Activated CD4-positive, alpha-beta T cell treated with anti-CD3 and anti-CD28 coated beads, Interleukin-2, amount 50 U/mL, for 48 hours (primary cell): ENCODE measurements at regions not wholly inside any gene's neighbourhood (a gene's known extent, or its start where the extent isn't known, plus 50 kb on each side); places are given as distances from the start of the nearest gene placed in this dataset.
A peak's percentile ranks its signal among the peaks of the same experiment; 100 is the strongest.
"Not testable (repeated sequence)": the region's sequence is repeated elsewhere in the genome, so short reads cannot be mapped to it uniquely, and the experiment has no call there.

Experiments used
- DNase-seq, 2 experiments: peaks; one replicate each; pipeline ENCODE4 v3.0.0-alpha.2; 2020

GRCh38 chr7:142698429-142698828 is 50.8 kb upstream of the PRSS1 start:
- no peak for DNase-seq

GRCh38 chr7:142697270-142697669 is 52.0 kb upstream of the PRSS1 start:
- DNase-seq, result no peak

DNA sequence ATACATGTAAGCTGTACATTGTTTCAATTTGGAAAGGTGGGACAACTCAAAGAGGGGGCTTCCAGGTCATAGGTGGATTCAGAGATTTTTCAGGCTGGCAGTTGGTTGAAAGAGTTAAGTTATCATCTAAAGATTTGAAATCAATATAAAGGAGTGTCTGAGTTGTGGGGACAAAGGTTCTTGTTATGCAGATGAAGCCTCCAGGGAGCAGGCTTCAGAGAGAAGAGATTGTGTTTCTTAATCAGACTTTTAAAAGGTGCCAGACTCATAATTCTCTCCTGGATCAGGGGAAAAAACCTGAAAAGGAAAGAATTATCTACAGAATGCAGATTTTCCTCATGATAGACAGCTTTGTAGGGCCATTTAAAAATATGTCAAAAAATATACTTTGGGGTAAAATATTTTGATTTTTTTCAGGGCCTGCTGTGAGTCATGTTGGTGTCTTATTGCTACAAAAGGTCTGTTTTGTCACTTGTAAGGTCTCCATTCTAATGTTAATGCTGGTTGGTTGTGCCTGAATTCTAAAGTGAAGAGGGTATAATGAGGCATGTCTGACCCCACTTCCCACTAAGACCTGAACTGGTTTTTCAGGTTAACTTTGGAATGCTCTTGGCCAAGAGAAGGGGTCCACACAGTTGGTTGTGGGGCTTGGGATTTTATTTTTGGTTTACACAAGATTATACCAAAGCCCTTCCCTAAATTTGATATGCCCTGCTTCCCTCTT is 52.7 kb upstream of the PRSS1 start:
- DNase-seq, result no peak

DNA sequence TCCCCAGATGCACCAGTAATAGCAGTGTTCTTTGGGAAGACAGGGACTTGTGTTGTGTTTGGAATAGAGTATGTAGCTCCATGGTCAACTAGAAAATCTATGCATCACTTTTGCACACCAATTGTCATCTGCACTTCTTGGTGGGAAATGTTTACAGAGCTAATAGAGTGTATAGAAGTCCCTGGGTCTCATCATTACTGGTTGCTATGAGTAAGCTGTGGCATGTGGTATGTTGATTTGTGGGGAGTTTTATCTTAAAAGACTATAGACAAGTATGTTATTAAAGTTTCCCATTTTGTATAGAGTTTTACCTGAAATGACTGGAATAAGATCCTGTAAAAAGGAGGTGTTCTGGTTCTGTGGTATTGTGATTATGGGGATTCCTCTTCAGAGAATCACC is 55.4 kb upstream of the PRSS1 start:
- DNase-seq, result no peak

DNA sequence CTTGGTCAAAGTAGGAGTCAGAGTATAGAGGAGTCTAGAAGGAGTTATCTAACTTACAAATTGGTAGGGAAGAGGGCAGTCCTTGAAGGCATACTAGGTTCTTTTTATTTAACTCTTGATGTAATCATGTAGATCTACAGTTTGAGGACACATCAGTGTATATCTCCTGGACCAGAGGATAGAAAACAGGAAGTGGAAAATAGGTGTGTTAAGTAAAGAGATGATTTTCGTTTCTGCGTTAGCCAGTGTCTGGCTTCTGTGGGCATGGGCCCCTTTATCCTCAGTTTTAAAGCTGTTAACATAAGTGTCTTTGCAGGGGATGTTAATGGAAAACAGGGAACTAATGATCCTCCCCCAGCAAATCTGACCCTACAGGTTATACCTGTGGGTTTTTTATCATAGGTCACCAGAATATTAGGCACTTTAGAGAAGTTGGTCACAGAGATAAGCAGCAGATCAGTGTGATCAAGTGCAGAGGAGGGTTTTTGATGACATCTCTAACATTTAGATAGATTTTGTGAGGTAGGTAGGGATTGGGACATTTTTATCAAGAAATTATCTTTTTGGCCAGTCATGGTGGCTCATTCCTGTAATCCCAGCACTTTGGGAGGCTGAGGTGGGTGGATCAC is 58.6 kb upstream of the PRSS1 start:
- no peak for DNase-seq

- no peak for DNase-seq
These were observed 59.7 kb upstream of the PRSS1 start for GRCh38 chr7:142689439-142690120.

- DNase-seq, result no peak
These were observed 63.3 kb upstream of the PRSS1 start for GRCh38 chr7:142685877-142686508.

- DNase-seq, result no peak
These were observed 67.8 kb upstream of the PRSS1 start for GRCh38 chr7:142681314-142682092.

DNA sequence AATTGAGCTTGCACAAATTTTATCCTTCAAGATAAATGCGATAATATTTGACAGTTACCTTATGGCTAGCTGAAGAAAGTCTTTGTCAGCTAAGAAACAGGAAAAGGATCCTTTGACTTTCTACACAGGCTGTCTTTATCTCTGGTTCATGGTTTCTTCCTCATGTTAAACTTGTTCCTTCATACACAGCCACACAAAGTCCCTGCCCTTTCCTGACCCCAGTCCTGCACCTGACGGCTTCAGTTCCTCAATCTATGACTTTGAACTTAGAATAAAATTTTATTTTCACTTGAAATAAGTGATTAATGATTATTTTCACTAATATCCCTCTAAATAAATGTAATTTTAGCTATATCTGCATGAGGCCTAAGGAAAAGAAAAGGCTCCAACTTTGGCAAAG is 77.8 kb upstream of the PRSS1 start:
- no peak for DNase-seq

- DNase-seq, result no peak
These were observed 78.8 kb upstream of the PRSS1 start for GRCh38 chr7:142670511-142670910.

- no peak for DNase-seq
These were observed 80.1 kb upstream of the PRSS1 start for GRCh38 chr7:142669074-142669654.

DNA sequence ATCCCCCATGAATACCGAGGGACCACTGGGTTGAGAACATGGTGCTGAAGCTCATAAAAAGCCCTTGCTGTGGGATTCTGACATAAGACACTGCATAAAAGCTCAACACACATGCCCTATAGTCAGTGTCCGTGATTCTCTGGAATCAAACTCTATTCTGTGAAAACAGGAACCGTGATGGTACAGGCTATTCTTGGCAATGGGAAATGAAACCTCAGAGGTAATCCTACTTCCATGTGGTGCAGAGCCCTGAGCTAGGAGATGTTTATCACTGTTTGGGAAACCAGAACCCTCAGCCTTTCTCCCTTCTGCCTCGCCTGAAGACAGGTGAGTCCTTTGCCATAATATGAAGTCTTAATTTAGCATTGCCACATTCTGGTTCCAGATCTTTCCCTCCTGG is 80.8 kb upstream of the PRSS1 start:
- no peak for DNase-seq

DNA sequence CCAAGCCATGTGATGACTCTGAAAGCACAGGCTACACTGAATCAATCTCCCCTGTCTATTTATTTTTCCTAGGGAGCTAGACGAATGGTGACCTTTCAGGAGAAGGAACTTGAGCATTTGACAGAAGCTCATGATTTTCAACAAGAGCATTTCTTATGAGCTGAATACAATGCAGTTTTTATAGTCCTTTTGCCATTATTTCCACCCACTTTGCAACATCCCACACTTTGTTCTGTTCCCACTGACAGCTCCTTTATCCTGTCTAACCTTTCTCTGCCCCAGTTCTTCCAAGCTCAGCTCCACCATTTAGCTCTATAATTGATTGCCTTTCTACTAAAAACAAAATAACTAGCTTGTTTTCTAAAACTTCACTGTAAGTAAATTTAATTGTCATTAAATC is 91.9 kb upstream of the PRSS1 start:
- no peak for DNase-seq

DNA sequence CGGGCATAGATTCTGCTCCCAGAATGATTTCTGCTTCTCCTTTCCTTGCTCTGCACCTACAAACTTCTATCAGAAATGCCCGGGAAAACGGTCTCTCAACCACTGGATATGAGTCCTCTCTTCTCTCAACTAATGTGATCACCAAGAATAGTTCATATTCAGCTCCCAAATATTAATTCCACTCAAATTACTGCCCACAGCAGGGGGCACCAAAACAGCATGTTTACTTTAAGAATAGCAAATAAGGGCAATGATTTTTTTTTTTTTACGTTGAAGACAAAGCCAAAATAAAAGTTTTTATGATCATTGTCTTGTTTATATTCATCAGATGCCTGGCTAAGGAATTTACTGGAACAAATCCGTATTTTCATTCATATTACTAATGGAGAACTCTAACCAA is 94.9 kb upstream of the PRSS1 start:
- DNase-seq, result no peak

- no peak for DNase-seq
These were observed 101.5 kb upstream of the PRSS1 start for GRCh38 chr7:142647749-142648148.

- DNase-seq, result no peak
These were observed 102.7 kb upstream of the PRSS1 start for GRCh38 chr7:142646386-142647140.

DNA sequence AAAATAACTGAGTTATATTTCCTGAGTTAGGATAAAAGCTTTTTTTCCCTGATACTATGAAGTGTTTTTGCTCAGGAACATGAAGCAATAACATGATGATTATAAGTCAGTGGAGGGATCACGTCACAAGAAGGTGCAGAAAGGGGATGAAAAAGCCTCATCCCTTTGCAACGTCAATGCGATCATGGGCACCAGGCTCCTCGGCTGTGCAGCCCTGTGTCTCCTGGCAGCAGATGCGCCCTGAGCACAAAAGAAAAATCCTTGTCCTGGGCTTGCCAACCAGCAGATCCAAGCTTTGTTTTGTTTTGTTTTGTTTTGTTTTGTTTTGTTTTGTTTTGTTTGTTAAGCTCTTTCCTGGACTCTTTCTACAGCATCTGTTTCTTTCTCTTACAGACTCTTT is 103.5 kb upstream of the PRSS1 start:
- DNase-seq, result no peak

DNA sequence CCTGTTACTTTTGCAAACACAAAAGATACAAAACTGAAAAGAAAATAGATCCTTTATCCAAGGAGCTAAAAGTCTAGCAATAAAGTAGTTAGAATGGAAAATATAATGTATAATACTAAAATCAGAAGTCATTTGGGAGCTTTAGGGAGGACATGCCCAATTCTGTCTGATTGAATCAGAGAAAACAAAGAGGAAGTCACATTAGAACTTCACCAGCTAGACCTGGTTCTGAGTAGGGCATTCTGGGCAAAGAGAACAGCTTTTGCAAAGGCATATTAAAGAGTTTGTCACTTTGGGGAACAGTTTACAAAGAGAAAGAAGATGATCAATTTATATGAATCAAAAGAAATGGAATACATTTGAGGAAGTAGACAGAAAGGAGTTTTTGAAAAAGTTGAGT is 107.0 kb upstream of the PRSS1 start:
- DNase-seq, result no peak

GRCh38 chr7:142641252-142641651 is 108.0 kb upstream of the PRSS1 start:
- DNase-seq, result not testable (repeated sequence)

- no peak for DNase-seq
These were observed 110.7 kb upstream of the PRSS1 start for GRCh38 chr7:142638581-142638980.

DNA sequence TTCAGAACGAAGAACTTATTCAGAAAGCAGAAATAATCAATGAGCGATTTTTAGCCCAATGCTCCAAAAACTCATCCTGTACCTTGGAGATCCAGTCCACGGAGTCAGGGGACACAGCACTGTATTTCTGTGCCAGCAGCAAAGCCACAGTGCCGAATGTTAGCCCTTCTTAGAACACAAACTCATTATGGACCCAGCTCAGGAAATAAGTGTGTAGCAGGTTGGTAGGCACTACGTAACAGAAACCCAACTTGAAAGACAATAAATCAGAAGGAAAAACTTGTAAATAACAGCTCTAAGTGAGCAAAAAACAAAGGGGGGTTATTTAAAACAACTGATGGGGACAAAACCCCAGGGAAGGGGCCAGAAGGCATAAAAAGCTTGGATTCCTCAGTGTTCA is 112.0 kb upstream of the PRSS1 start:
- DNase-seq, result no peak

GRCh38 chr7:142636751-142637150 is 112.5 kb upstream of the PRSS1 start:
- DNase-seq, result peak in 1 of 2 experiments; percentile 40
